Lower leg skin (tissue), 3 donors: ENCODE measurements at regions not wholly inside any gene's neighbourhood (a gene's known extent, or its start where the extent isn't known, plus 50 kb on each side); places are given as distances from the start of the nearest gene placed in this dataset.

Source experiments
- POLR2A ChIP-seq, 2 donors: fragments of 450-650 bp; IDR thresholded peaks; one replicate each; pipeline ENCODE4 v1.6.1; 2016 to 2017; ENCODE audit warnings: antibody characterized with exemption in 2 of 2, mild to moderate bottlenecking in 1 of 2, moderate library complexity in 1 of 2
- TF ChIP-seq, protein P1 (sequence below), 3 donors: fragments of 450-650 bp; IDR thresholded peaks; one replicate each; pipeline ENCODE4 v1.5.1; 2016; ENCODE audit warnings: antibody characterized with exemption in 3 of 3, mild to moderate bottlenecking in 3 of 3, moderate library complexity in 2 of 3

DNA sequence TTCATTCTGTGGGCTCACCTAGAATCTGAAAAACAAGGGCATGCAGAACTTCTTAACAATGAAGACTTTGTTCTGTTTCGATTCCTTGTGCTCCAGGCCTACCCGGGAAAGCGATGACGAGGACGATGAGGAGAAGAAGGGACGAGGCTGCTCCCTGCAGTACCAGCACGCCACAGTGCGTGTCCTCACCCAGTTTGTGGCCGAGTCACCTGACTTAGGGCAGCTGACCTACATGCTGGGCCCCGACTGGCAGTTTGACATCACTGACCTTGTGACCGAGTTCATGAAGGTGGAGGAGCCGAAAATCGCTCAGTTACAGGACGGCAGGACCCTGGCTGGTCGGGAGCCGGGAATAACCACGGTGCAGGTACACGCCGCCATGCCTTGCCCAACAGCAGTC, 585.4 kb downstream of the AACS start:
- TF ChIP-seq, protein P1, sequence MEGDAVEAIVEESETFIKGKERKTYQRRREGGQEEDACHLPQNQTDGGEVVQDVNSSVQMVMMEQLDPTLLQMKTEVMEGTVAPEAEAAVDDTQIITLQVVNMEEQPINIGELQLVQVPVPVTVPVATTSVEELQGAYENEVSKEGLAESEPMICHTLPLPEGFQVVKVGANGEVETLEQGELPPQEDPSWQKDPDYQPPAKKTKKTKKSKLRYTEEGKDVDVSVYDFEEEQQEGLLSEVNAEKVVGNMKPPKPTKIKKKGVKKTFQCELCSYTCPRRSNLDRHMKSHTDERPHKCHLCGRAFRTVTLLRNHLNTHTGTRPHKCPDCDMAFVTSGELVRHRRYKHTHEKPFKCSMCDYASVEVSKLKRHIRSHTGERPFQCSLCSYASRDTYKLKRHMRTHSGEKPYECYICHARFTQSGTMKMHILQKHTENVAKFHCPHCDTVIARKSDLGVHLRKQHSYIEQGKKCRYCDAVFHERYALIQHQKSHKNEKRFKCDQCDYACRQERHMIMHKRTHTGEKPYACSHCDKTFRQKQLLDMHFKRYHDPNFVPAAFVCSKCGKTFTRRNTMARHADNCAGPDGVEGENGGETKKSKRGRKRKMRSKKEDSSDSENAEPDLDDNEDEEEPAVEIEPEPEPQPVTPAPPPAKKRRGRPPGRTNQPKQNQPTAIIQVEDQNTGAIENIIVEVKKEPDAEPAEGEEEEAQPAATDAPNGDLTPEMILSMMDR (IDR thresholded peaks at IDR 0.05), result no peak
- TF ChIP-seq POLR2A (IDR thresholded peaks at IDR 0.05), result no peak
